ENCODE measurements at regions not wholly inside any gene's neighbourhood (a gene's known extent, or its start where the extent isn't known, plus 50 kb on each side); places are given as distances from the start of the nearest gene placed in this dataset.

- WGBS (ENCODE audit: insufficient coverage): 100% methylated on average over 1 of the region's 3 CpGs
- Mint-ChIP-seq H3K4me1 (no peaks in the 10 kb centered on the region), H3K4me3 (no peak overlapping the region), H3K27me3 (no peaks in the 10 kb centered on the region), H3K9me3 (ENCODE audit: insufficient read depth) (peaks cover 6% of the 10 kb centered on the region), H3K27ac (no peak overlapping the region)
- intact Hi-C loops (cut with micrococcal nuclease): no loop called here
- no peak for ATAC-seq (ENCODE audit: low read depth)
- H4K20me1 ChIP-seq (ENCODE audit: control insufficient read depth, insufficient read depth, low read length, poor library complexity, severe bottlenecking): no peaks in the 10 kb centered on the region
- no peaks in the 10 kb centered on the region for H3K27me3 ChIP-seq (replicated peaks in 1 of 4; ENCODE audit: control extremely low read depth in 1 of 4, control insufficient read depth in 3 of 4, insufficient read depth in 4 of 4, low read length in 3 of 4)
- H3K4me3 ChIP-seq (ENCODE audit: control extremely low read depth in 1 of 5, extremely low read depth in 1 of 5, insufficient read depth in 1 of 5, low read depth in 2 of 5, low read length in 4 of 5): no peak overlapping the region
- H3K9ac ChIP-seq (ENCODE audit: low read length): no peak overlapping the region
- H3K27ac ChIP-seq (ENCODE audit: low read length in 2 of 2): no peak overlapping the region
- no peaks in the 10 kb centered on the region for H3K79me2 ChIP-seq (ENCODE audit: control insufficient read depth, insufficient read depth, low read length)
- no peak overlapping the region for H3K4me2 ChIP-seq (replicated peaks; ENCODE audit: low read depth, low read length, poor library complexity, severe bottlenecking)
- DNase-seq: no peak
- no peak overlapping the region for H2AFZ ChIP-seq (ENCODE audit: insufficient read depth, low read depth, low read length, poor library complexity, severe bottlenecking)
- ChIA-PET CTCF (no interaction called here), POLR2A (no interaction called here)
- no peaks in the 10 kb centered on the region for H3K36me3 ChIP-seq (replicated peaks in 1 of 2; ENCODE audit: control extremely low read depth in 1 of 2, control insufficient read depth in 1 of 2, extremely low read depth in 1 of 2, insufficient read depth in 2 of 2, low read length in 1 of 2)
- no peaks in the 10 kb centered on the region for H3K4me1 ChIP-seq (ENCODE audit: control insufficient read depth in 2 of 2, insufficient read depth in 2 of 2, low read length in 2 of 2)
- H3K9me3 ChIP-seq (ENCODE audit: control extremely low read depth in 1 of 3, control insufficient read depth in 2 of 3, insufficient read depth in 1 of 3, low read length in 2 of 3): peaks cover 0 to 4% (median 0%) of the 10 kb centered on the region in 3 donors
- TF ChIP-seq EZH2 (IDR thresholded peaks at IDR 0.05; ENCODE audit: borderline replicate concordance, insufficient read depth, low read depth, low read length, poor library complexity, severe bottlenecking): no peak
- TF ChIP-seq, protein P1, sequence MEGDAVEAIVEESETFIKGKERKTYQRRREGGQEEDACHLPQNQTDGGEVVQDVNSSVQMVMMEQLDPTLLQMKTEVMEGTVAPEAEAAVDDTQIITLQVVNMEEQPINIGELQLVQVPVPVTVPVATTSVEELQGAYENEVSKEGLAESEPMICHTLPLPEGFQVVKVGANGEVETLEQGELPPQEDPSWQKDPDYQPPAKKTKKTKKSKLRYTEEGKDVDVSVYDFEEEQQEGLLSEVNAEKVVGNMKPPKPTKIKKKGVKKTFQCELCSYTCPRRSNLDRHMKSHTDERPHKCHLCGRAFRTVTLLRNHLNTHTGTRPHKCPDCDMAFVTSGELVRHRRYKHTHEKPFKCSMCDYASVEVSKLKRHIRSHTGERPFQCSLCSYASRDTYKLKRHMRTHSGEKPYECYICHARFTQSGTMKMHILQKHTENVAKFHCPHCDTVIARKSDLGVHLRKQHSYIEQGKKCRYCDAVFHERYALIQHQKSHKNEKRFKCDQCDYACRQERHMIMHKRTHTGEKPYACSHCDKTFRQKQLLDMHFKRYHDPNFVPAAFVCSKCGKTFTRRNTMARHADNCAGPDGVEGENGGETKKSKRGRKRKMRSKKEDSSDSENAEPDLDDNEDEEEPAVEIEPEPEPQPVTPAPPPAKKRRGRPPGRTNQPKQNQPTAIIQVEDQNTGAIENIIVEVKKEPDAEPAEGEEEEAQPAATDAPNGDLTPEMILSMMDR (IDR thresholded peaks at IDR 0.05): no peak
Observed at GRCh38 chr13:22738357-22738756, 442.4 kb upstream of the SGCG start.

DNA sequence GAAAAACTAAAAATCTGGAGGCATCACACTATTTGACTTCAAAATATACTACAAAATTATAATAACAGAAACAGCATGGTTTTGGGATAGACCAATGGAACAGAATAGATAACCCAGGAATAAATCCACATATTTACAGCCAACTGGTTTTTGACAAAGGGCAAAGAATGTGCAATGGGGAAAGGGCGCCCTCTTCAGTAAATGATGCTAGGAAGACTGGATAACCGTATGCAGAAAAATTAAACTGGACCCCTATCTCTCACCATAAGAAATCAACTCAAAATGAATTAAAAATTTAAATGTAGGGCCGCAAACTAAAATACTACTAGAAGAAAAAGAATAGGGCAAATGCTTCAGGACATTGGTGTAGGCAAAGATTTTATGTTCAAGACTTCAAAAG lies 440.5 kb upstream of the SGCG start:
- WGBS (ENCODE audit: insufficient coverage): no CpG with 5 or more reads among the region's 3 CpGs
- ATAC-seq (ENCODE audit: low read depth) (no peak), DNase-seq (no peak)
- Histone ChIP-seq H2AFZ (ENCODE audit: insufficient read depth, low read depth, low read length, poor library complexity, severe bottlenecking) (no peak overlapping the region), H3K4me1 (ENCODE audit: control insufficient read depth in 2 of 2, insufficient read depth in 2 of 2, low read length in 2 of 2) (no peaks in the 10 kb centered on the region), H3K27ac (ENCODE audit: low read length in 2 of 2) (no peak overlapping the region), H3K9ac (ENCODE audit: low read length) (no peak overlapping the region), H3K4me3 (ENCODE audit: control extremely low read depth in 1 of 5, extremely low read depth in 1 of 5, insufficient read depth in 1 of 5, low read depth in 2 of 5, low read length in 4 of 5) (no peak overlapping the region), H3K4me2 (replicated peaks; ENCODE audit: low read depth, low read length, poor library complexity, severe bottlenecking) (no peak overlapping the region), H3K36me3 (replicated peaks in 1 of 2; ENCODE audit: control extremely low read depth in 1 of 2, control insufficient read depth in 1 of 2, extremely low read depth in 1 of 2, insufficient read depth in 2 of 2, low read length in 1 of 2) (no peaks in the 10 kb centered on the region), H3K79me2 (ENCODE audit: control insufficient read depth, insufficient read depth, low read length) (no peaks in the 10 kb centered on the region), H3K9me3 (ENCODE audit: control extremely low read depth in 1 of 3, control insufficient read depth in 2 of 3, insufficient read depth in 1 of 3, low read length in 2 of 3) (peaks cover 0 to 4% (median 0%) of the 10 kb centered on the region in 3 donors), H4K20me1 (ENCODE audit: control insufficient read depth, insufficient read depth, low read length, poor library complexity, severe bottlenecking) (no peaks in the 10 kb centered on the region), H3K27me3 (replicated peaks in 1 of 4; ENCODE audit: control extremely low read depth in 1 of 4, control insufficient read depth in 3 of 4, insufficient read depth in 4 of 4, low read length in 3 of 4) (no peaks in the 10 kb centered on the region)
- TF ChIP-seq, protein P1 (IDR thresholded peaks at IDR 0.05): no peak
- TF ChIP-seq EZH2 (IDR thresholded peaks at IDR 0.05; ENCODE audit: borderline replicate concordance, insufficient read depth, low read depth, low read length, poor library complexity, severe bottlenecking): no peak
- ChIA-PET CTCF (no interaction called here), POLR2A (no interaction called here)
- no peaks in the 10 kb centered on the region for H3K4me1 Mint-ChIP-seq
- H3K4me3 Mint-ChIP-seq: no peak overlapping the region
- H3K27ac Mint-ChIP-seq: no peak overlapping the region
- peaks cover 6% of the 10 kb centered on the region for H3K9me3 Mint-ChIP-seq (ENCODE audit: insufficient read depth)
- intact Hi-C loops (cut with micrococcal nuclease): loop anchor here (5.0 kb wide), 1 partner anchor 1103 kb away; no protein-coding TSS in a partner anchor
- H3K27me3 Mint-ChIP-seq: no peaks in the 10 kb centered on the region

Data from B cell (primary cell).